Esophagus mucosa (tissue), 1 donor: ENCODE measurements at regions not wholly inside any gene's neighbourhood (a gene's known extent, or its start where the extent isn't known, plus 50 kb on each side); places are given as distances from the start of the nearest gene placed in this dataset.
"Not testable (repeated sequence)": the region's sequence is repeated elsewhere in the genome, so short reads cannot be mapped to it uniquely, and the experiment has no call there.

Experiments
- ATAC-seq: fragments of 200-7000 bp; cut with Tn5 transposase; one replicate; pipeline ENCODE4 v1.9.1; 2020
- donor health status: DM: yes; HTN: yes; CAD: no.

DNA sequence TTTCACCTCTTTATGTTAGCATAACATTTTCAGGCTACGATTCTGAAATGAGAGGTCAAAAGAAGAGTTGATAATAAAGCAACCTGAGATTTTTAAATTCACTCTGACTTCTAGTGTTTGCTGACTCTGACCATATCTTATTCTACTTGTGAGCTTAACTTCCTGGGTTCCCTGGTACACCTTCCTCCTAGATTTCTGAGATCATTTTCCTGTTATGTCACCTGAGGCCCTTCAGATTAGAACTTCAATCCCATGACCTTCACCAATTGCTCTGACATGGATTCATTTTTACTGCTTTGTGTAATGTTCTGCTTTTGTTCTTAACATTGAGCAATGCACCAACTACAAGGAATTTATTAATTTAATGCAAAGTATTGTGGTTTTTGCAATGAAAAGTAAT is 542.9 kb upstream of the FLRT2 start:
- no peak for ATAC-seq

DNA sequence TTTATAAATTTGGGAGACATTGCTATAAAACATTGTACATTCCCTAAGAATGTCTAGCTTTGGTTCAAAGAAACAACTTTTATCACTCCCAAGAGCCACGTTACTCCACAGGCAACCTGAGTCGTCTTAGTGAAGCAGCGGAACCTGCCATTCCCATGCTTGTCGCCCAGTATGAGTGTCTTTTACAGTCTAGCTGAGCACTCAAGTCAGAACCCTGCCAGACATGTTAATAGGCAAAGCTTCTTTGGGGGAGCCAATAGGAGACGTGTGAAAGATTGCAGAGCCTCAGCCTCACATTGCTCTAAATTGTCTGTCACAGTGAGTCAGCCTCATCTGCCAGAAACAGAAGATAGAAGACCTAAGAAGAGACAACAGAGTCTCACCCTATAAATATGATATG is 541.6 kb upstream of the FLRT2 start:
- ATAC-seq: no peak

DNA sequence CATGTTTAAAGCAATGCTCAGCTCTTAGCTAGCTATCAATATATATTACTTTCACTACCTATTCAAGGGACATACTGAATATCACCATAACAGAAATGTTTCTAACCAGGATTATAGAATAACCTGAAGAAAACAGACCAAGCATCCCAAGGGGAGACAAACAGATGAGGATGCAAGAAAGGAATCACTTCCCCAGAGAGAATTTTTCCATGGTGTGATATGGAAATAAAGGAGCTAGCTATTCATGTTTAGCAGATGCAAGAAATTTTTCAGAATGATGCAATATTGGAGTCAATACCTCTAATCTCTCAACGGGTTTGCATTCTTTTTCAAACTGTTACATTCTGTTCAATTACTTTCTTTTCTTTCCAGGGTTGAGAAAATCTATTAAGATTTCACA is 538.9 kb upstream of the FLRT2 start:
- no peak for ATAC-seq

DNA sequence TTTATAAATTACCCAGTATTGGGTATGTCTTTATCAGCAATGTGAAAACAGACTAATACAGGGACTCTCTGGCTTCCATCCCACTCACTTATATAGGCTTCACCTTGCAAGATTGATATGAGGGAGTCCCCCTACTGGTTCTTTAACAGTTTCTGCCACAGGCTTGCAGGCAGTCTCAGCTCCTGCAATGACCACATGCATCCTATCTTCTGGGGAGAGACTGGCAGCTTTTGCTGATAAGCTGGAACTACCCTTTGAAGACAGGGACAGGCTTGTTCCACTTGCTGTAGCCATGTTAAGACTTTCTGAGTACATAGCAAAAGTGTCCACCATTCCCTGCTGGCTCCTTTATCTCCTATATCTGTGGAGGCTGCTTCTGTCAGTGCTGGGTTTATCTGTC is 531.7 kb upstream of the FLRT2 start:
- ATAC-seq: no peak

DNA sequence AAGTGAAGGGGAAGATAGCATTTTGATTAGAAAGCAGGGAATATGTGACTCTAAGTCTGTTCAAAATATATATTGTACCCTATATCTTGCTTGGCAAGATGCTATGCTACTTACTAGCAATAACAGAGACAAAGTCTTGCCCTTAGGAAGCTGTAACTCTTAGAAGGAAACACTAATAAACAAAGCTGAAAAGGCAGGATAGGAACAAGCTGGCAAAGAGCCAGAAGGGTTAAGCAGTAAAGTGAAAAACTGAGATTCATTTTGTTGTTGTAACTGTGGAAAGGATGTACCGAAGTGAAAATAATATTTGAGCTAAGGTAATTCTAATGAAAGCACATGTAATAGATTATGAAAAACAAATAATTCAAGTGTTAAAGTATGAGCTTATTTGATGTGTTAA is 527.1 kb upstream of the FLRT2 start:
- no peak for ATAC-seq

DNA sequence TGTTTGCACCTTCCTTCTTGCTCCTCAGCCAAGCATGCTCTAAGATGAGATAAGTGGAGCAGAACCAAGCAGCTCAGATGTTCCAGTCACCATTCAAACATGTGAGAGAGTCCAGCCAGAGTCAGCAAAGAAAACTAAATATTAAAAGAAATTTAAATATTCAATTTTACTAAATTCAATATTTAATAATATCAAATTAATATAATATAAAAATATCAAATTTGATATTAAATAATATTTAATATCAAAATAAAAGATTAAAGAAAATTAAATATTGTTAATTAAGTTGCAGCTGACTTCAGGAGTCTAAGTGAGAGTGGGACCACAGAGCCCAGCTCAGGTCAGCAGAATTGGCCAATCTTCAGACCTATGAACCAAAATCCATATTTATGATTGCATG is 526.1 kb upstream of the FLRT2 start:
- ATAC-seq: no peak

DNA sequence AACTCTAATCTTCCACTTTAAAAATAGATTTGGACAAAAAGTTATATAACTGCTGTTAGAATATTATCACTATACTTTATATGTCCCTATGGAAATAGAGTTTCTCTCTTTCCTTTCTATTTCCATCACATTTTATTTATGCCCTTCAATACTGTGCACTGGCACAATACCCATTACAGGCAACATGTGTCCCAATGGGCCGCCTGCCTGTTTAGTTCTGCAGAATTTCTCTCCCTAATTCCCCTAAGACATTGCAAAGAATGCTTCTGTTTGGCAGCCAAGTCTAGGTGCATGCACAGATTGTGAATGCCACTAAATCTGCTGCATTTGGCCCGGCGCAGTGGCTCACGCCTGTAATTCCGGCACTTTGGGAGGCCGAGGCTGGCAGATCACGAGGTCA is 520.4 kb upstream of the FLRT2 start:
- ATAC-seq: no peak

DNA sequence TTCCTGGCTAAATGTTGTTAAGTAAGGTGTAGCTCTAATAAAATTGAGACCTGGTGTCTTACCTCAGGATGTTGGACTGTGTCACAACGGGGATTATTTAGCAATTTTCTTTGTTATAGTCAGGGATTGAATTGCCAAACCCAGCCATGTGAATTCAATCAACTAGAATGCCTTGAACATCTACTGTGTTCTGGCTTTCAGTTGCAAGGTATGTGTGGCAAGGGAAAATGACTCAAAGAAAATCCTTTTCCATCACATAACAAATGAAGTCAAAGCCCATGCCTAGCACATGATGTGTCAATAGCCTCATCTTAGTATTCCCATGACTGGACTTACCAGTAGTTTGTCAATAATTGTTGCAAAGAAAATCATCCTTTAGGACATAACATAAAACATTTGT is 519.8 kb upstream of the FLRT2 start:
- no peak for ATAC-seq

DNA sequence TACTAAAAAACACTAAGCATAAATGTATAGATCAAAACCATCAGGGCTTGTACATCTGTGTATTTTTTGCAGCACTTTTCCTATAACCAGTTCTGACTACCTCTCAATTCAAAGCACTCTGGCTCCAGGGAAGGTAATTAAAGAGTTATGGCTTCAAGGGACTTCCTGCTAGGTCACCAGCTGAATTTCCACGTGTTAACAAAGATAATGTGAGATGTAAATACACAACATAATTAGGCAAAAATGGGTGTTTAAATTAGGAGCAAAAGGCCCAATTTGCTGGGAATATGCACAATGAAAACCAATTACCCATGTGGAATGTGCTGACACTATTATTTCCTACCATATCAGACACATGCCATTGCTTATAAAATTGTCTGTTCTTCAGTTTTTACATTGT is 513.4 kb upstream of the FLRT2 start:
- ATAC-seq: no peak

DNA sequence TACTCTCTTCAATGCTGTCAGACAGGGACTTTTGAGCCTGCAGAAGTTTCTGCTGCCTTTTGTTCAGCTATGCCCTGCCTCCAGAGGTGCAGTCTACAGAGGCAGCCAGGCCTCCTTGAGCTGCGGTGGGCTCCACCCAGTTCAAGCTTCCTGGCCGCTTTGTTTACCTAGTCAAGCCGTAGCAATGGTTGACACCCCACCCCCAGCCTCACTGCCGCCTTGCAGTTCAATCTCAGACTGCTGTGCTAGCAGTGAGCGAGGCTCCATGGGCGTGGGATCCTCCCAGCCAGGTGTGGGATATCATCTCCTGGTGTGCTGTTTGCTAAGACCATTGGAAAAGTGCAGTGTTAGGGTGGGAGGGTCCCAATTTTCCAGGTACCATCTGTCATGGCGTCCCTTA is 506.1 kb upstream of the FLRT2 start:
- ATAC-seq: not testable (repeated sequence)

DNA sequence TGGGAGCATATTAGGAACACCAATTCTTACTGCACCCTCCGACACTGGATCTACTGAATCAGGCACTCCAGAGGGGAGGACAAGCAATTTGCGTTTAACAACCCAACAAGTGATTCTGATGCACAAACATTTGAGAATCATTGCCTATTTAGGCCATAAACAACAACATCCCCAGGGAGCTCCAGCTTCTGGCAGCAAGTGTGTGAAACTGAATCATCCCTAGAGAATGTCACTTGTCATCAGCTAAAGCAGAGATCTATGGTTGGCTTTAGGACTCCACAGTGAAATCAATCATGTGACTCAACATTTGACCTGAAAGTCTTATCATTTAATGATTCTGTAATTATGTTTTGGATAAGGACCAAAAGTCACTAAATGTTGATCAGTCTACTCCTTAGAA is 505.0 kb upstream of the FLRT2 start:
- no peak for ATAC-seq

DNA sequence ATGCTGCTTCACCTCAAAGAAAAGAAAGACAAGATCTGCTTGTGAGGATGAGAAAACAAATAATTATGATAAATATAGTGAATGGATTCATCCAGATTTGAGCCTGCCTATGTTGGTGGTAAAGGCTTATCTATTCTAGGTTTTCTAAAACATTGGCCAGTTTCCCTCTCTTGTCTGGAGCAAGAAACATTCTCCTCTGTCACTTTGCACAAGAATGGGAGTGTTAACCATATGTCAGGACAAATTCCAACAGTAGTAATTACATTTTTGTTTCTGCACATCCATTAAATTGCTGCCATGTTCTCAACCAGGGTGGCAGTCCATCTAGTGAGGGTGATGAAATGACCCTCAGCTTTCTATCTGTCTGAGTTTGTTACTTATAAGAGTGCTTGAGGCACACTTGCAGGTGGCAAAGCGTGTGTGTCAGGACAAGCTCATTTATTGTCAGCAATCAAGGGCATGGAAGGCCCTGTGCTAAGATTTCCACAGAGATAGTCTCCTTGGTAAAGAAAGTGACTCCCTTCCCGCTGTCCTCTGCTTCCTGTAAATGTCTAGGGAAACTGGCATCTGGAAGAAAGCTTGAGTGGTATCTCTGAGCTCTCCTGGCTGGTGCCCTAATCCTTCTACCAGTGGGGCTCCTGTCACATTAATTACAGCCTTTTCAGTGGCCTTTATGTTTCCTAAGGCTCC is 502.1 kb upstream of the FLRT2 start:
- no peak for ATAC-seq

DNA sequence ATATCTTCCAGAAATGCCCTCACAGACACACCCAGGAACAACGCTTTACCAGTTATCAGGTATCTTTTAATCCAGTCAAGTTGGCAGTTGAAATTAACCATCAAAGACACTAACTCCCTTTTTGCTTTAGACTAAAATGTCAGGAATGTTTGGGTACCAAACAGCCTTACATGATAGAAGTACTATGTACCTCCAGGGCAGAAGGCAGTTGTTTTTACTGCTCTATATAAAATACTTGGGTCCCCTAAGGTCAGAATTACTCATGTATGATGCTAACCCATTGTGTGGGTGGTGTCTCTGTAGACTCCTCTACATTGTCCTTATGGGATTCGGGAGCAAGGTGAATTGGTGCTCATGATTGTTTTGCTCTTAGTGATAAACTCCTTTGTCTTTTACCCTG is 492.5 kb upstream of the FLRT2 start:
- no peak for ATAC-seq

DNA sequence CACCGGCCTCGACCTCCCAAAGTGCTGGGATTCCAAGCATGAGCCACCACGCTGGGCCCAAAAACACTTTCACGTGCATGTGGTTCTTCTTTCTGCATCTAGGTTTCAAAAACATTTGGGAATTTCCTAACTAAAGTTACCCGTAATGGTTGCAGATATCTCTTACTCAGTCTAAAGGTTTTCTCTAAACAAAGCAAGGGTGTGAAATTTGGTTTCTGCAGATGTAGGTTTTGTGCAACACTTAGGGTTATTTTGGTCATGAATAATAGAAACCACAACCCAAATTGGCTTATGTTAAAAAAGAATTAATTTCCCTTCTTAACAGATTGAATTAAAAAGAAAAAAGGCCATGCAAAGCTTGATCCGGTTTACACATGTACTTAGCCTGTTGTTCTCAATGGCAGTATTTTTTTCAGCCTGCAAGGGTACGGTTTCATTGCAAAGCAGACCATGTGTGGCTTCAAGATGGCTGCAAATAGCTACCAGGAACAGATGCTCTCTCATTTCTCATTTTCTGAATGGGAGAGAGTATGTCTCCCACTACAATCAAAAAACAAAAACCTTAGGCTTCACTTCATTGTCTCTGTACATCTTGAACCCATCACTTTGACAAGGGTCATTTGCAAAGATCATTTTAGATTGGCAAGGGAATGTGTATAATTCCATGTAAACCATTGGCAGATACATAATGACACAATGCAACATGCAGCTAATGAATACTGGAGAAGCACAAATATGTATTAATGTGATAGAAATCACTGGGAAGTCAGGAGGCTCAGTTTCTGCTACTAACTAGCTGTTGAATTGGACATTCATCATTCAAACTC is 491.2 kb upstream of the FLRT2 start:
- ATAC-seq: no peak

DNA sequence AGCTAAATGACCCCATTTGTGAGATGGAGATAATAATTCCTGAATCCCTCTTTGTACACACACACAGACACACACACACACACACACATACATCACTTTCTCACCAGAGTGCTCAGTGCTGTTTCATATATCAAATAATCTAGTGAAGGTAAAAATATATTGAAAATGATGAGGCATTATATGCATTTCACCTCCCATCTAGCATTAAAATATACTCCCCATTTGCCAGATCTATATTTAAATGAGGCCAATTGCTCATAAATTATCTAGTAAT is 490.7 kb upstream of the FLRT2 start:
- ATAC-seq: no peak

DNA sequence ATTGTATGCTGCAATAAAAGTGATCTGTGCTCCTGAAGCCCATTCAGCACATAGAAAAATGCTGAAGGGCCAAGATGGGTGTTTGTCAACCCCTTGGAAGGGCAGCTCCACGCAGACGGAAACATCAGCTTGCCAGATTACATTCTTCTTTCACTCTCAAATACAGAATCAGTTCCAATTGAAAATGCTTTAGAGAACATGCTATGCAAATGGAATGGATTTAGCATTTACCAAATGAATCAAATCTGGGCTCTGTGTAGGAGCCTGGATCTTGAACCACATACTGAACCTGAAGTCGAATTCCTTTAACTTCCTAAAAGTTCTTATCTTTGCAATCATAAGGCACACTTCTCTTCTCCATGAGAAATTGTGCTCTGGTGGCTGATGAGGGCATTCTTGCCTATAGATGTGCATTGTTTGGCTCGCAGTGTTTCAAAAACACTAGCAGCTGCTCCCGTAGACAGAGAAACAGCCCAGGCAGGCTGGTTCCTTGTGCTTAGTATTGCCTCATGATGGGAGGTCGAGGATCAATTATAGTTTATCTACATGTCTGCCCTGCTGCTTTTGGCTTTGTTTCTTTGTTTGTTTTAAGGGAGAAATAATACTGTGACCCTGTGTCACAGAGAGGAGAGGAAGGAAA is 489.8 kb upstream of the FLRT2 start:
- ATAC-seq: no peak

DNA sequence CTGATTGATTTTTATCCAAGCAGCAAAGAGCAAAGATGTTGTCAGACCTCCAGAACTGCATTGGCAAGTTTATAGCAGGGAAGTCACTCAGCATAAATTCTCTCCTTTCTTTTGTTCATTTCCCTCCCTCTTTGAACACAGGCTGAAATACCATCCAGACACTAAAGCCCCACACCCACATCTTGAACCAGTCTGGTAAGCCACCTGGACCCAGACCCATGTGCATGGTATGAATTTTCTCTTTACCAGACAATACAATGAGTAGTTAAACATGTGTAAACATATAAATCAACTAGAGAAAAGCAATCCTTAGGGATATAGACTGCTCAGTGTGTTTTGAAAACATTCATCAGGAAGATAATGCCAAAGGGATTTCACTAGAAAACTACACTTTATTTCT is 488.3 kb upstream of the FLRT2 start:
- ATAC-seq: no peak

DNA sequence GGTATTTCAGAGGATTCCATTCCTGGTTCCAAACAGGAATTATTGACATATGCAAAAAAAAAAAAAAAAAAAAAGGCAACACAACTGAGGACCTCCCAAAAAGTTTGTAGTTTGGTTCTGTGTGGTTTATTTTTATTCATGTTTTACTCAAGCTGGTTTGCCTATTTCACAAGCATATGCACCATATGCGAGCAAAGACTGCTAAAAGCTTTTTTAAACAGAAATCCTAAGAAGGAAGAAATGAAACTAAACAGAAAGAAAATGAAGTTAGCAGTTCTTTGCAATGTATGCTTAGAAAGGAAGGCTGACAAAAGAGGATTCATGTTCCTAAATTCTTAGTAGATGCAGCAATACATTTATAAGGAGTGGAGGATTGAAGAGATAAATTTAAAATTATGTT is 487.6 kb upstream of the FLRT2 start:
- ATAC-seq: no peak

DNA sequence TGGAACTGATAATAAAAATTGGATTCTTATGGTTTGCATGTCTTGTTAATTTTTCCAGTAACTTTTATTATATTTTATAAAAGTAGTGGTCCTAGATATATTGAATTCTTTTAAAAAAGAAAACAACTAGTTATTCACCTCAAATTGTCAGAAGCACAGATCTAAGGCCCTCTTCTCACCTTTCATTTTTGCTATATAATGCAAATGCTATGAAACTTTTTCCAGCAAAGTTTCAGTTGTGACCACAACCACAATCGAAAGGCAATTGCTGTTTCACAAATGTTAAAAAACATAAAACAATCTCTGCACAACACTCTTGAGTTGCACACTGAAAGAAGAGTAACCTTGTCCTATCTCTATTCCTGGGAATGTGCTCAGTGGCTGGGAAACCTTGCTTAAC is 479.8 kb upstream of the FLRT2 start:
- no peak for ATAC-seq

DNA sequence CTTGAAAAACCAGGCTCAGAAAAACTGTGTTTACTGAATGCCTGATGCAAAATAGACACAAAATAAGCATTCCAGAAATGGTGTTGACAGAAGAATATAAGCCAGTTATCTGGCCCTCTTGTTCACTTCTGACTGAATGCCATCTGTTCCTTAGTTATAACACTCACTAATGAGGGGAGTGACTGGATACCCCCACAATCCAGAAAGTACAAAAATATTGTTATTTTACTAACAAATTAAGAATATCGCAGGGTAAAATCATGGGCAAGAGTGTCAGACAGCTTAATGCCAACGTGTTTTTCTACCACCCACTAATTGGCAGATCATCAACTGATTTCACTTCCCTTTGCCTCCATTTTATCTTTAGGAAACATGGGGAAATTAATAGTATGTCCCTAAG is 477.3 kb upstream of the FLRT2 start:
- no peak for ATAC-seq

DNA sequence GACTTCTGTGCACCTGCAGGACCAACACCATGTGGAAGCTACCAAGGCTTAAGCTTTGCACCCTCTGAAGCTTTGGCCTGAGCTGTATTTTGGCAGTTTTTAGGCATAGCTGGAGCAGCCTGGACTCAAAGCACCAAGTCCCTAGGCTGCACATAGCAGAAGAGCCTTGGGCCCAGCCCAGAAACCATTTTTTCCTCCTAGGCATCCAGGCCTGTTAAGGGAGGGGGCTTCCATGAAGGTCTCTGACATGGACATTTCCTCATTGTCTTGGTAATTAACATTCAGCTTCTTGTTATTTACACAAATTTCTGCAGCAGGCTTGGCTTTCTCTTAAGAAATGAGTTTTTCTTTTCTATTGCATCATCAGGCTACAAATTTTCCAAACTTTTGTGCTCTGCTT is 475.8 kb upstream of the FLRT2 start:
- no peak for ATAC-seq

DNA sequence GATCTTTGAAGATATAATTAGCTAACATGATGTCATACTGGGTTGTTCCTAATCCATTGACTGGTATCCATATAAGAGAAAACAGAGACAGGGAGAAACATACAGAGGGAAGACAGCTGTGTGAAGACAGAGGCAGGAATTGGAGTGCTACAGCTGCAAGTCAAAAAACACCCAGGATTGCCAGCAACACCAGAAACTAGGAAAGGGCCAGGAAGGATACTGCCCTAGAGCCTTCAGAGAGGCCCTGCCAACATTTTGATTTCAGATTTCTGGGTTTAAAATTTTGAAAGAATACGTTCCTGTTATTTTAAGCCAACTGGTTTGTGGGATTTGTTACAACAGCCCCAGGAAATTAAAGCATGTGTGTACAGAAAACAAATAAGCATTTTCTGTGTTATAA is 473.7 kb upstream of the FLRT2 start:
- no peak for ATAC-seq

DNA sequence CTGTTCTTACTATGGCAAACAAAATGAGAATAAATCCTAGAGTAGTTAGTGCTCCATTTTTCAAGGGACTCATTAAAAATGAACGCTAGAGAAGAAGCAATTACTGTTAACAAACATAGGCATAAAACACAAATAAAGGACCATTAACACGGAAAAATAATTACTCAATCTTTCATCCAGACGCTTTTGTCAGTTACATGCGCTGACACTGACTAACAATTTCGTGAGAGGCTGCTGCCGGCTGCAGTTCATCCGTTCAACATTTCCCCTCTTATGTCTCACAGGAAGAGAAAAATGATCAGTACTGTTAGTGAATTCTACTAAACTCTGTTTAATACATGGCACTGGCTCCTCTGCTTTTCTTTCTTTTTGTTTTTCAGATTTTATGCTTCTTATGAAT is 472.7 kb upstream of the FLRT2 start:
- ATAC-seq: no peak

DNA sequence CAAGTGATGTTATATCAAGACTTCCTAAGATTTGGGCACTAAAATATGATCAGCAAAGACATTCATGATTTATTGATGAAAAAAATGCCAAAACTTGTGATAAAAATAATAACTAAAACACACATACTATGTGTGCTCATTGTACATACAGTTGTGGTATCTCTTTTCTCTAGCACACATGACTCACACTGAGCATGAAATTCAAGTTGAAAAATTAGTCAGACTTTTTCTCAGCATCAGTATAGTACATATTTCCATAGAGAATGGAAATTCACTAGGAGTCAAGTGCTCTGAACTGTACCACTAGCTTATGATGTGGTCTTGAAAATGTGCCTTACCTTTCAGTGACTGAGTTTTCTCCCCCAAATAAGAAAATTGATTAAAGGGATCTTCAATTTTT is 471.8 kb upstream of the FLRT2 start:
- no peak for ATAC-seq
